Transverse colon (tissue), 4 donors: ENCODE measurements at regions not wholly inside any gene's neighbourhood (a gene's known extent, or its start where the extent isn't known, plus 50 kb on each side); places are given as distances from the start of the nearest gene placed in this dataset.
"Not testable (repeated sequence)": the region's sequence is repeated elsewhere in the genome, so short reads cannot be mapped to it uniquely, and the experiment has no call there.

Experiments used
- DNase-seq: peaks from one replicate; pipeline ENCODE4 v3.0.0-alpha.2; 2019
- H3K27ac ChIP-seq, 4 donors: fragments of 200-600 bp; sonication (generic); 2 replicates each; pipeline ENCODE4 v1.5.1; 2016 to 2018; ENCODE audit warnings: inconsistent platforms in 4 of 4
- H3K27me3 ChIP-seq: fragments of 200-600 bp; sonication (generic); 2 replicates; pipeline ENCODE4 v1.5.1; 2017; ENCODE audit warnings: inconsistent platforms
- H3K36me3 ChIP-seq, 4 donors: fragments of 200-600 bp; sonication (generic); 2 replicates each; pipeline ENCODE4 v1.5.1; 2017 to 2019; ENCODE audit warnings: inconsistent platforms in 4 of 4
- H3K4me1 ChIP-seq, 4 donors: fragments of 200-600 bp; sonication (generic); 2 replicates each; pipeline ENCODE4 v1.5.1; 2017 to 2020; ENCODE audit warnings: inconsistent platforms in 4 of 4
- H3K4me3 ChIP-seq, 4 donors: fragments of 200-600 bp; sonication (generic); 1 replicate in 1 of 4; 2 replicates in 3 of 4; pipeline versions ENCODE4 v1.5.1 to v1.6.1; 2017 to 2019; ENCODE audit warnings: inconsistent platforms in 4 of 4
- H3K9me3 ChIP-seq, 2 donors: fragments of 200-600 bp; sonication (generic); 2 replicates each; pipeline ENCODE4 v1.5.1; 2017 to 2019; ENCODE audit warnings: inconsistent platforms in 2 of 2
- CTCF ChIP-seq, 5 experiments: fragments of 200-600 bp in 3 of 5; fragments of 450-650 bp in 2 of 5; sonication (generic) in 3 of 5; IDR thresholded peaks; 1 replicate in 2 of 5; 2 replicates in 3 of 5; pipeline ENCODE4 v1.5.1; 2016 to 2017; ENCODE audit warnings: antibody characterized with exemption in 5 of 5, inconsistent platforms in 3 of 5, mild to moderate bottlenecking in 2 of 5, moderate library complexity in 1 of 5
- EP300 ChIP-seq: sonication (generic); formaldehyde crosslinking; IDR thresholded peaks from one replicate; pipeline ENCODE4 v1.6.1; 2017; ENCODE audit warnings: antibody characterized with exemption, low read depth
- POLR2A ChIP-seq: fragments of 450-650 bp; IDR thresholded peaks from one replicate; pipeline ENCODE4 v1.6.1; 2016; ENCODE audit warnings: antibody characterized with exemption, mild to moderate bottlenecking, moderate library complexity
- POLR2AphosphoS5 ChIP-seq, 3 donors: sonication (generic); formaldehyde crosslinking; IDR thresholded peaks; one replicate each; pipeline ENCODE4 v1.6.1; 2016; ENCODE audit warnings: antibody characterized with exemption in 3 of 3
- WGBS, 2 donors: methylation state at CpG; one replicate each; pipeline ENCODE4 v1.1.5; 2018; ENCODE audit warnings: low coverage in 1 of 2; 5-methylcytosine and 5-hydroxymethylcytosine counted together
- in situ Hi-C, 4 donors: fragments of 200-750 bp; cut with MboI; loops; one replicate each; pipeline versions ENCODE4 v1.15.0 to v1.15.1; 2017; ENCODE audit warnings: low sequenced_read_pairs in 3 of 4, low pct_ligation_motif_present in 1 of 4, low pct_unique_long_range_greater_than_20kb in 1 of 4
- intact Hi-C: fragments of 100-400 bp; cut with DNase I; formaldehyde crosslinking; loops from one replicate; pipeline ENCODE4 v1.15.1; 2023; ENCODE audit warnings: low total_unique reads

- in situ Hi-C loops, result no loop called here
Observed at GRCh38 chr13:73162912-73163911, 104.4 kb downstream of the KLF5 start.

GRCh38 chr13:73160371-73161031 lies 101.7 kb downstream of the KLF5 start:
- H3K4me3 ChIP-seq, H3K4me1 ChIP-seq, intact Hi-C loops, DNase-seq, H3K9me3 ChIP-seq, H3K27ac ChIP-seq, H3K27me3 ChIP-seq, in situ Hi-C loops, H3K36me3 ChIP-seq: not testable (repeated sequence)
- 88 to 90% methylated on average over 3 to 5 of the region's 5 CpGs for WGBS, 2 donors

More at GRCh38 chr13:73162912-73163911, 104.4 kb downstream of the KLF5 start:
- no peaks in the 10 kb centered on the region for H3K27me3 ChIP-seq
- intact Hi-C loops, result no loop called here
- peaks cover 0 to 15% (median 8%) of the 10 kb centered on the region in 4 donors for H3K4me1 ChIP-seq
- H3K4me3 ChIP-seq, result no peak overlapping the region
- no peaks in the 10 kb centered on the region for H3K36me3 ChIP-seq
- no peaks in the 10 kb centered on the region for H3K9me3 ChIP-seq
- whole genome bisulfite sequencing, 2 donors, result 58 to 64% methylated on average over 2 of the region's 2 CpGs
- no peak for DNase-seq
- H3K27ac ChIP-seq, result no peak overlapping the region
- TF ChIP-seq EP300, result no peak
- TF ChIP-seq POLR2AphosphoS5 (IDR thresholded peaks at IDR 0.05), result peak in 2 of 3 donors; percentile 26 to 50

DNA sequence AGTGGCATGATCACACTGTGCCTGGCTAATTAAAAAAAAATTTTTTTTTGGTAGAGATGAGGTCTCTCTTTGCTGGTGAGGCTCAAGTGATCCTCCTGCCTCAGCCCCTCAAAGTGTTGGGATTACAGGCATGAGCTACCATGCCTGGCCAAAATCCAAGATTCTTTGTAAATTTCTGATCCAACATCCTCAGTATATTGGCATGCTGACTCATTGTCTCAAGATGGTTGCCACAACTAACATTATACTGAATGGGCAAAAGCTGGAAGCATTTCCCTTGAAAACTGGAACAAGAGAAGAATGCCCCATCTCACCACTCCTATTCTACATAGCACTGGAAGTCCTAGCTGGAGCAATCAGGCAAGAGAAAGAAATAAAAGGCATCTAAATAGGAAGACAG lies 100.0 kb downstream of the KLF5 start:
- no peak for DNase-seq
- no peaks in the 10 kb centered on the region for H3K27me3 ChIP-seq
- in situ Hi-C loops, result no loop called here
- no peaks in the 10 kb centered on the region for H3K36me3 ChIP-seq
- no peaks in the 10 kb centered on the region for H3K9me3 ChIP-seq
- no peak overlapping the region for H3K4me3 ChIP-seq
- H3K4me1 ChIP-seq, result peaks cover 0 to 4% (median 0%) of the 10 kb centered on the region in 4 donors
- TF ChIP-seq POLR2AphosphoS5 (IDR thresholded peaks at IDR 0.05) (no peak), POLR2A (no peak), CTCF (IDR thresholded peaks at IDR 0.05) (no peak), EP300 (no peak)
- H3K27ac ChIP-seq, result no peak overlapping the region
- intact Hi-C loops, result no loop called here

- no peaks in the 10 kb centered on the region for H3K36me3 ChIP-seq
- H3K27me3 ChIP-seq, result no peaks in the 10 kb centered on the region
- intact Hi-C loops, result no loop called here
- H3K4me3 ChIP-seq, result no peak overlapping the region
- WGBS, 2 donors, result 57 to 72% methylated on average over 1 to 2 of the region's 2 CpGs
- DNase-seq, result no peak
- H3K4me1 ChIP-seq, result no peaks in the 10 kb centered on the region
- no peaks in the 10 kb centered on the region for H3K9me3 ChIP-seq
- in situ Hi-C loops, result no loop called here
- H3K27ac ChIP-seq, result no peak overlapping the region
- TF ChIP-seq POLR2A, result no peak
- no peak for TF ChIP-seq POLR2AphosphoS5 (IDR thresholded peaks at IDR 0.05)
- no peak for TF ChIP-seq CTCF (IDR thresholded peaks at IDR 0.05)
- no peak for TF ChIP-seq EP300
Observed at GRCh38 chr13:73157031-73157430, 98.2 kb downstream of the KLF5 start.

GRCh38 chr13:73146707-73147106 lies 87.9 kb downstream of the KLF5 start:
- no peak for TF ChIP-seq EP300
- no peak for TF ChIP-seq CTCF (IDR thresholded peaks at IDR 0.05)
- TF ChIP-seq POLR2AphosphoS5 (IDR thresholded peaks at IDR 0.05), result no peak
- no peak for TF ChIP-seq POLR2A
- Histone ChIP-seq H3K4me3 (no peak overlapping the region), H3K27ac (no peak overlapping the region), H3K4me1 (peaks cover 0 to 6% (median 5%) of the 10 kb centered on the region in 4 donors), H3K27me3 (no peaks in the 10 kb centered on the region), H3K36me3 (no peaks in the 10 kb centered on the region), H3K9me3 (no peaks in the 10 kb centered on the region)
- in situ Hi-C loops (no loop called here), intact Hi-C loops (no loop called here)
- 80 to 100% methylated on average over 2 of the region's 2 CpGs for WGBS, 2 donors
- no peak for DNase-seq
